SK-N-SH (cell line): ENCODE measurements at regions not wholly inside any gene's neighbourhood (a gene's known extent, or its start where the extent isn't known, plus 50 kb on each side); places are given as distances from the start of the nearest gene placed in this dataset.

Experiments
- FOSL2 ChIP-seq: IDR thresholded peaks from 2 replicates; pipeline ENCODE4 v1.4.0; 2012; ENCODE audit warnings: low read depth, mild to moderate bottlenecking, moderate library complexity, borderline replicate concordance
- GABPA ChIP-seq: IDR thresholded peaks from 2 replicates; pipeline ENCODE4 v1.4.0; 2012; ENCODE audit warnings: low read depth, mild to moderate bottlenecking
- MXI1 ChIP-seq: IDR thresholded peaks from 2 replicates; pipeline ENCODE4 v1.6.1; 2012; ENCODE audit warnings: mild to moderate bottlenecking, low read depth, low read length, improper control_type of control experiment
- TF ChIP-seq, protein P1 (sequence below): fragments of 200-600 bp; sonication (generic); IDR thresholded peaks from 2 replicates; pipeline ENCODE4 v1.6.1; 2017; ENCODE audit warnings: antibody characterized with exemption, mild to moderate bottlenecking, moderate library complexity

DNA sequence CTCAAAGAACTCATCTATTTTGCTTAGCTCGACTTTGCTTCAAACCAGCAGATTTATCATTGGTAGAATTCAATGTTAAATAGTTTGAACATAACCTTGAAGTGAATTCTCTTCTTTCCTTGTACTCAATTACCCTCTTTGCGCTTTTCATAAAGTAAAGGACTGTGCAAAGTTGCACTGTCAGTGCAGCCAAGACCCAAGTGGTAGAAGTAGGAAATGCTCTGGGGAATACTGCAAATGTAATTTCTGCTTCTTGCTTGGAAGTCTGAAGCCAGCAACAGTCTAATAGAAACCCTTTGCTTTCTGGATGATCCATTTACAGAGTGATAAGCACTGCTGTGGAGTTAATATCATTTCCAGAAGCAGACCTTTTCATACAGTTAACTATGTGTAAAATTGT, 936.7 kb upstream of the TMPRSS15 start:
- TF ChIP-seq GABPA (no peak), MXI1 (no peak), FOSL2 (no peak)
- TF ChIP-seq, protein P1, sequence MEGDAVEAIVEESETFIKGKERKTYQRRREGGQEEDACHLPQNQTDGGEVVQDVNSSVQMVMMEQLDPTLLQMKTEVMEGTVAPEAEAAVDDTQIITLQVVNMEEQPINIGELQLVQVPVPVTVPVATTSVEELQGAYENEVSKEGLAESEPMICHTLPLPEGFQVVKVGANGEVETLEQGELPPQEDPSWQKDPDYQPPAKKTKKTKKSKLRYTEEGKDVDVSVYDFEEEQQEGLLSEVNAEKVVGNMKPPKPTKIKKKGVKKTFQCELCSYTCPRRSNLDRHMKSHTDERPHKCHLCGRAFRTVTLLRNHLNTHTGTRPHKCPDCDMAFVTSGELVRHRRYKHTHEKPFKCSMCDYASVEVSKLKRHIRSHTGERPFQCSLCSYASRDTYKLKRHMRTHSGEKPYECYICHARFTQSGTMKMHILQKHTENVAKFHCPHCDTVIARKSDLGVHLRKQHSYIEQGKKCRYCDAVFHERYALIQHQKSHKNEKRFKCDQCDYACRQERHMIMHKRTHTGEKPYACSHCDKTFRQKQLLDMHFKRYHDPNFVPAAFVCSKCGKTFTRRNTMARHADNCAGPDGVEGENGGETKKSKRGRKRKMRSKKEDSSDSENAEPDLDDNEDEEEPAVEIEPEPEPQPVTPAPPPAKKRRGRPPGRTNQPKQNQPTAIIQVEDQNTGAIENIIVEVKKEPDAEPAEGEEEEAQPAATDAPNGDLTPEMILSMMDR = no peak
